Breast epithelium (tissue), 3 donors: ENCODE measurements at regions not wholly inside any gene's neighbourhood (a gene's known extent, or its start where the extent isn't known, plus 50 kb on each side); places are given as distances from the start of the nearest gene placed in this dataset.

Experiments
- CTCF ChIP-seq, 3 donors: fragments of 450-650 bp; IDR thresholded peaks; one replicate each; pipeline ENCODE4 v1.5.1; 2016 to 2017; ENCODE audit warnings: antibody characterized with exemption in 3 of 3, mild to moderate bottlenecking in 3 of 3, moderate library complexity in 3 of 3
- POLR2A ChIP-seq: fragments of 450-650 bp; IDR thresholded peaks from one replicate; pipeline ENCODE4 v1.6.1; 2016; ENCODE audit warnings: antibody characterized with exemption, mild to moderate bottlenecking, moderate library complexity
- POLR2AphosphoS5 ChIP-seq, 3 donors: sonication (generic); formaldehyde crosslinking; IDR thresholded peaks; one replicate each; pipeline ENCODE4 v1.6.1; 2017; ENCODE audit warnings: antibody characterized with exemption in 3 of 3

GRCh38 chr9:117938086-117938485 lies 233.9 kb downstream of the TLR4 start:
- TF ChIP-seq CTCF (IDR thresholded peaks at IDR 0.05) (no peak), POLR2A (no peak), POLR2AphosphoS5 (IDR thresholded peaks at IDR 0.05) (no peak)
